Ishikawa (cell line): ENCODE measurements at regions not wholly inside any gene's neighbourhood (a gene's known extent, or its start where the extent isn't known, plus 50 kb on each side); places are given as distances from the start of the nearest gene placed in this dataset.

ENCODE experiments used
- CEBPB ChIP-seq: IDR thresholded peaks from 2 replicates; pipeline ENCODE4 v1.6.1; 2012
- CREB1 ChIP-seq: IDR thresholded peaks from 2 replicates; pipeline ENCODE4 v1.6.1; 2012; ENCODE audit warnings: low read depth
- EGR1 ChIP-seq: IDR thresholded peaks from 2 replicates; pipeline ENCODE4 v1.6.1; 2012
- EP300 ChIP-seq: IDR thresholded peaks from 2 replicates; pipeline ENCODE4 v1.6.1; 2012; ENCODE audit warnings: borderline replicate concordance
- FOXM1 ChIP-seq: IDR thresholded peaks from 2 replicates; pipeline ENCODE4 v1.6.1; 2012; ENCODE audit warnings: low read depth, borderline replicate concordance
- RAD21 ChIP-seq: IDR thresholded peaks from 2 replicates; pipeline ENCODE4 v1.6.1; 2012; ENCODE audit warnings: low read depth
- TAF1 ChIP-seq: IDR thresholded peaks from 2 replicates; pipeline ENCODE4 v1.6.1; 2012; ENCODE audit warnings: low read depth, mild to moderate bottlenecking
- TCF12 ChIP-seq: IDR thresholded peaks from 2 replicates; pipeline ENCODE4 v1.6.1; 2012; ENCODE audit warnings: low read depth
- TEAD4 ChIP-seq: IDR thresholded peaks from 2 replicates; pipeline ENCODE4 v1.6.1; 2012
- YY1 ChIP-seq: IDR thresholded peaks from 2 replicates; pipeline ENCODE4 v1.6.1; 2012; ENCODE audit warnings: low read depth
- ZBTB7A ChIP-seq: IDR thresholded peaks from 2 replicates; pipeline ENCODE4 v1.6.1; 2012; ENCODE audit warnings: low read depth
- TF ChIP-seq, protein P1 (sequence below): IDR thresholded peaks from 2 replicates; pipeline ENCODE4 v1.6.1; 2012
- TF ChIP-seq, protein P2 (sequence below): IDR thresholded peaks from 2 replicates; pipeline ENCODE4 v1.6.1; 2012
- TF ChIP-seq, protein P3 (sequence below): IDR thresholded peaks from 2 replicates; pipeline ENCODE4 v1.6.1; 2012; ENCODE audit warnings: low read depth, mild to moderate bottlenecking

DNA sequence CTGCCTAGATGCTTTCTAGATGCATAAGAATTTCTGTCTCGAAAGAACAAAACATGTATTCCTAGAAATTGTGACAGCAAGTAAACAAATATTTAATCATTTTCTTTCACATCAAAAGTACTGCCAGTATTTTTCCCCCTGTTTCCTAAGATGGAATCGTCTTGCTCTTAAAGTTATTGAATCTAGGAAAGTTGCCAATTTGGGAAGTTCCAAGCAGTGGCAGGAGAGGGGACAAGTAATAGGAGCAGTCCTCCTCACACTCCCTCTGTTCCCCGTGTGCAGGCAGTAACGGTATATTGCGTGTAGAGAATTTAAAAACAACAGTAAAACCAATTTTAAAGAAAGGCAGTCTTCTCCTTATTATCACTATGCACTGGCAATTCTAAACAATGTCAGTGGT lies 619.8 kb downstream of the TBL1XR1 start:
- TF ChIP-seq CREB1 (no peak), FOXM1 (no peak), TCF12 (no peak), RAD21 (no peak), EP300 (no peak), TEAD4 (no peak), YY1 (no peak), EGR1 (no peak), TAF1 (no peak), ZBTB7A (no peak), CEBPB (no peak)
- TF ChIP-seq, protein P1, sequence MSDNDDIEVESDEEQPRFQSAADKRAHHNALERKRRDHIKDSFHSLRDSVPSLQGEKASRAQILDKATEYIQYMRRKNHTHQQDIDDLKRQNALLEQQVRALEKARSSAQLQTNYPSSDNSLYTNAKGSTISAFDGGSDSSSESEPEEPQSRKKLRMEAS, result no peak
- TF ChIP-seq, protein P2, sequence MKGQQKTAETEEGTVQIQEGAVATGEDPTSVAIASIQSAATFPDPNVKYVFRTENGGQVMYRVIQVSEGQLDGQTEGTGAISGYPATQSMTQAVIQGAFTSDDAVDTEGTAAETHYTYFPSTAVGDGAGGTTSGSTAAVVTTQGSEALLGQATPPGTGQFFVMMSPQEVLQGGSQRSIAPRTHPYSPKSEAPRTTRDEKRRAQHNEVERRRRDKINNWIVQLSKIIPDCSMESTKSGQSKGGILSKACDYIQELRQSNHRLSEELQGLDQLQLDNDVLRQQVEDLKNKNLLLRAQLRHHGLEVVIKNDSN, result no peak
- TF ChIP-seq, protein P3, sequence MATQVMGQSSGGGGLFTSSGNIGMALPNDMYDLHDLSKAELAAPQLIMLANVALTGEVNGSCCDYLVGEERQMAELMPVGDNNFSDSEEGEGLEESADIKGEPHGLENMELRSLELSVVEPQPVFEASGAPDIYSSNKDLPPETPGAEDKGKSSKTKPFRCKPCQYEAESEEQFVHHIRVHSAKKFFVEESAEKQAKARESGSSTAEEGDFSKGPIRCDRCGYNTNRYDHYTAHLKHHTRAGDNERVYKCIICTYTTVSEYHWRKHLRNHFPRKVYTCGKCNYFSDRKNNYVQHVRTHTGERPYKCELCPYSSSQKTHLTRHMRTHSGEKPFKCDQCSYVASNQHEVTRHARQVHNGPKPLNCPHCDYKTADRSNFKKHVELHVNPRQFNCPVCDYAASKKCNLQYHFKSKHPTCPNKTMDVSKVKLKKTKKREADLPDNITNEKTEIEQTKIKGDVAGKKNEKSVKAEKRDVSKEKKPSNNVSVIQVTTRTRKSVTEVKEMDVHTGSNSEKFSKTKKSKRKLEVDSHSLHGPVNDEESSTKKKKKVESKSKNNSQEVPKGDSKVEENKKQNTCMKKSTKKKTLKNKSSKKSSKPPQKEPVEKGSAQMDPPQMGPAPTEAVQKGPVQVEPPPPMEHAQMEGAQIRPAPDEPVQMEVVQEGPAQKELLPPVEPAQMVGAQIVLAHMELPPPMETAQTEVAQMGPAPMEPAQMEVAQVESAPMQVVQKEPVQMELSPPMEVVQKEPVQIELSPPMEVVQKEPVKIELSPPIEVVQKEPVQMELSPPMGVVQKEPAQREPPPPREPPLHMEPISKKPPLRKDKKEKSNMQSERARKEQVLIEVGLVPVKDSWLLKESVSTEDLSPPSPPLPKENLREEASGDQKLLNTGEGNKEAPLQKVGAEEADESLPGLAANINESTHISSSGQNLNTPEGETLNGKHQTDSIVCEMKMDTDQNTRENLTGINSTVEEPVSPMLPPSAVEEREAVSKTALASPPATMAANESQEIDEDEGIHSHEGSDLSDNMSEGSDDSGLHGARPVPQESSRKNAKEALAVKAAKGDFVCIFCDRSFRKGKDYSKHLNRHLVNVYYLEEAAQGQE, result no peak
